GM21381 (cell line): ENCODE measurements at regions not wholly inside any gene's neighbourhood (a gene's known extent, or its start where the extent isn't known, plus 50 kb on each side); places are given as distances from the start of the nearest gene placed in this dataset.

ENCODE experiments used
- ATAC-seq: cut with Tn5 transposase; IDR thresholded peaks from one replicate; pipeline ENCODE4 v1.9.1; 2021; ENCODE audit warnings: mild to moderate bottlenecking, moderate library complexity; ENCODE audit not compliant: unreplicated experiment

DNA sequence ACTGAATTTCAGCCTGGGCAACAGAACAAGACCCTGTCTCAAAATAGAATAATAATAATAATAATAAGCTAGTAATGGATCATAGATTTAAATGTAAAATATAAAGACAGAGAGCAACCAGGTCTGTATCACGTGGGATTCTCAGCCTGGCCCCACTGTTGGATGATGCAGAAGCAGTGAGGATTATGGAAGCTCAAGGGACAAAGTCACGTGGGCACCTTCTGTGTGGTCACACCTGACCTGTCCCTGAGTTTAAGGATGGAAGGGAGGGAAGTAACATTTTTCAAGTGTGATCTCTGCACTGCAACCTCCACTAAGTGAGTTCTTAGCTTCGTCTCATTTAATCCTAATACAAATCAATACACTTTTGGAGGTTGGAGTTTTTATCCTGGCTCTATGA lies 212.5 kb upstream of the IER5L start:
- ATAC-seq = no peak

DNA sequence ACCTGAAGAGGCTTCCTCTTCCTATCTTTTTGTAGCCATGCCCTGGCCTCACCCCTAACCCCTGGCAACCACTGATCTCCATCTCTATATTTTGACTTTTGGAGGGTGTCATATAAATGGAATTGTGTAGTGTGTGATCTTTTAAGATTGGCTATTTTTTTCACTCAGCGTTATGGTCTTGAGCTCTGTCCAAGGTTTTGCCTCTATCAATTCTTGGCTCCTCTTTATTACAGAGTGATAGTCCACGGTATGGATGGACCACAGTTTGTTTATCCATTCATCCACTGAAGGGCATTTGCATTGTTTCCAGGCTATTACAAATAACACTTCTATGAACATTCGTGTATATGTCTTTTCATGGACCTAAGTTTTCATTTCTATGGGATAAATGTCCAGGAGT lies 209.8 kb upstream of the IER5L start:
- ATAC-seq = no peak

DNA sequence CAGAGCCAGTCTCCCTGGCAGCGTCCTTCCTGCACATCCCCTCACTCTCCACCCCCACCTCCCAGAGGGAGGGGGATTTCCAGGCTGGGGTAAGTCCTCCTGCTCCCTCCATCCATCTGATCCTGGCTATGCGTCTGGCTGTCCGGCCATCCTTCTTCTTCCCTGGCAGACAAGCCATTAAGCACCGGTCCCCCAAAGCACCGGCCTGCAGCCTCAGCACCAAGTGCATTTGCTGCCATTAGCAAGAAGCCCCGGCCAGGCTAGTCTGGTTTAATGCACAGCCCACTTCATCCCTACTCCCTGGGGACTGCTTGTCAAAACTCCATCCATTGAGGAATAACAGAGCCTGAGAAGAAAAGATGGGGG lies 208.7 kb upstream of the IER5L start:
- ATAC-seq = no peak

DNA sequence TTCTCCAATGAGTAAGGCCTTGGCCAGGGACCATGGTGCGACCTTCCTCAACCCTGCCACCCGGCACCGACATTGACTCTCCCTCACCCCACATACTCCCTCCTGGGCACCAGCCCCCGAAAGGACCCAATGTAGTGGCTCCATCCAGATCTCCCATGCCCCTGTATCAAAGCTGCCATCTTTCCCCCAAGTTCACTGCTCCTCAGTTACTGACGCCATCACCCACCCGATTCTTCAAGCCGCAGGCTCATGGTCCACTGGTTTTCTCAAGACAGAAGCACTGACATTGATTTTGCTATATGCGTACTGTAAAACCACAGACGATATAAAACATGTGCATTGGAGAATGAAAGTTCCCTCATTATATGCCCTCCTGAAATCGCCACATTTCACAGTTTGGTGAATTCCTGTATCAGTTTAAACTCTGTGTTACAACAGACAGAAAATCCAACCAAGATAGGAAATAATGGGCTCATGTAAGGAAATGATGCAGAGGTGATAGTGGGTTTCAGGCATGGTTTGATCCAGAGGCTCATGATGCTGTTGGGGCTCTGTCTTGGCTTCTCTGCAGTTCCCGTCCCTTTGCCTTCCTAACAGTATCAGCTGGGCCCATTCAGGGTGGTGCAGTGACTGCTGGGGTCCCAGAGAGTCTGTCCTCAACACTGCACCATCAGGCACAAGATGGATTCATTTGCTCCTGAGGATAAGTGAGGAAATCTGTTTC lies 207.3 kb upstream of the IER5L start:
- ATAC-seq = no peak

DNA sequence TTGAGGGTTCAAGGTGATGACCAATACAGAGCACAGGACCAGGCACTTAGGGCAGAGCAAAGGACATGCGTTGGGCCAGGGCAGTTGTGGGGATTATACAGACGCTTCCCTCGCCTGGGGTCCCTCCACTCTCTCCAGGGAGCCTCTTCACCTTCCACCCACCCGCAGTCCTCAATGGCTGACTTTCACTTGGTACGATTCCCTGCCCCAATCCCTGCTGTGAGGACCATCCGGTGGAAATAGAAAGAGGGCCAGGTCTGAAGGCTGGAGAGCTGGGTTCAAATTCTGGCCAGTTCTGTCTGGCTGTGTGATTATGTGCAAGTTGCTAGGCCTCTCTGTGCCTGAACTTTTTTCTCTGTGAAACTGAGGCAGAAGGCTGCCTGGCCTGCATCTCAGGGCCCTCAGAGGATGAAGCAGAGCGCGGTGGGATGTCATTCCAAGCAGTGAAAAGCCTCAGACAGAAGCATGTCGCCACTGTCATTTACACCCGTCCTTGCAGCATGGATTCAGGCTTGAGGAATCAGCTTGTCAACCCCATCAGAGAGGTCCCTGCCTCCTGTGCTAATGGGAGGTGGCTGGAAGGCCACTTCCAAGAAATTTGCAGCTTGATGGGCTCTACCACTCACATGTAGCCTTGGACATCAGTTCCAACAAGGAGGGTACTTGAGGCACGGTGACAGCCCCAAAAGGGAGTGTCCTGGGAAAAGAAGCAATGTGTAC lies 206.6 kb upstream of the IER5L start:
- ATAC-seq = no peak

DNA sequence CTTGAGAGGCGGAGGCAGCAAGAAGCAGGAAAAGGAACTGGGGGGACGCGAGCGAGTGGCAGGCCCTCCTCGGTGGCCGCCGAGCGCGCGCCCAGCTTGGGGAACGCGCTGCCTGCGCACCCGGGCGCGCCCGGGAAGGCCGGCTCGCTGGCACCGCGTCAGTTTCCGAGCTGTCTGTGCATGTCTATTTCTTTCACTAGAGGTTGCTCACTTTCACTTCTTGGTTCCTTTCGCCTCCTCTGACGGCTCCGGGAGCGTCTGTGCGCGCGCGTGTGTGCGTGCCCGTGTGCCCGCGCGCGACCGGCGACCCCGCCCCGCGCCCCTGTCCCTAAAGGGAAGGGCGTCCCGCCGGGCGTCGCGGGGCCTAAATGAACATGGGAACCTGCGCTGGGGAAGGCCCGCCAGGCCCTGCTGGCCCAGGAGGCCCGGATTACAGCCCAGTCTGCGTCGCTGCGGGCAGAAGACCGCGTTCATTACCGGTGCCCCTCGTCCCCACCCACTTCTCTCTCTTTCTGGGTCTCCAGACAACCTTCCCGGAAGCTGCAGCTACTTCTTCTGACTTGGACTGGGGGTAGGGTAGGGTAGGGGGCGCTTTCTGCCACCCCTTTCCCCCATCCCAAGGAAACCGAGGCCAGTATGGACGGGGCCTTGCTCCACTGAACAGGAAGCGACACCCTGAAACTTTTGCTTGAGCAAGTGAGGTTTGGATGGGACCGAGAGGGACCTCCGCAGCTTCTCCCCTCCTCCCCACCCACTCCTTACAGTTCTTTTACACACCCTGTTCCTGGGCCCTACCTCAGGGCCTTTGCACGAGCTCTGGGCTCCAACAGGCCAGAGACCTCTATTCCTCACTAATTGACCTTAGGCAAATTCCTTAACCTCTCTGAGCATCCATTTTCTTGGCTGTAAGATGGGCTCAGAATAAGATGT lies 205.8 kb upstream of the IER5L start:
- ATAC-seq = peak; percentile 86

DNA sequence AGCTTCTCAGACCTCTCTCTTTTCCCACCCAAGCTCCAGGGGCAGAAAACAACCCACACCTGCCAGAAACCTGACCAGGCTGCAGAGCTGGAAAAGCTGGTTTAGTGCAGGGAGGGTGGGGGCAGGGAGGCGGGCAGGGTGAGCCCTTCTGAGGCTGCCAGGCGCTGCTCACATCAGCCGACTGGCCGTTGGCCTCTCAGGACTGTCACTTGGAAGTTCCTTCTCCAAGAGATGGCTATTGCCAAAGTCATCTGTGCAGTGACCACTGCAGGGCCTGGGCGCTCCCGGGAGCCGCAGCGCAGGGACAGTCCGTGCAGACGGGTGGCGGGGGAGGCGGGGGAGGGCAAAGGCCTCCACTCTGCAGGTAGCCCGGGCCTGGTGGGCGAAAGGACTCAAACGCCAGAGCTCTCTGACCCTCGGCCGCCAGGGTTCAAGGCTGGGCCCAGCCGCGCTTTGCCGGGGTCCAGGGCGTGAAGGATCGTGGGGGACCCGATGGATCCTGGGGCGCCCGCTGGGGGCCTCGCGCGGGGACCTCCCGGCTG lies 205.0 kb upstream of the IER5L start:
- no peak for ATAC-seq

DNA sequence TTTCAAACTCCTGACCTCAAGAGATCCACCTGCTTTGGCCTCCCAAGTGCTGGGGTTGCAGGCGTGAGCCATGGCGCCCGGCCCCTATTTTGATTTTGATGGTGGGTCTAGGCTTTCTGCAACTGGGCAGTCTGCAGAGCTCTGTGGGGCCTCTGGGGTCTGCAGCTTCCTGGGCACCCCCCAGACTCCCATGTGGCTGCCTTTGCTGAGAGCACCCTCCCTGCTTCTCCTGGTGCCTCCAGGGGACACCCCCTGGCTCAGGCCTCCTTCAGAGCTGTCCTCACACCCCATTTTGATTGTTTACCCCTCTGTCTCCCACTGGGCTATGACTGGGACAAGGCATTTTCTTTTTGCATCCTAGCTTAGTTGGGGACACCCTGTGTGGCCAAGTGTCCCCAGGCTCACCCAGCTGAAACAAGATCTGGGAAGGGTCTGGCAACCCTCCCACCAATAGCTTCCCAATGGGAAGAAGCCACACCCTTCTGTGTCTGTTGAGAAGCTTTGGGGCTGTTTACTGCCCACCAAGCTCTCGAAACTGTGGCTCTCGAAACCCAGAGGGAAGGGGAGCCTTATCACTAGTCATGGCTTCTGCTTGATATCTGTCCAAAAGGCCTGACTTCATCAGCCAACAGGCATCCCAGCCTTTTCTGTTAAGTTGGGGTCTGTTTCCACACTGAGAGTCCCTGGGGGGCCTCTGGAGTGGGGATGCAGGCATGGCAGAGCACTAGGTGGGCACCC lies 204.4 kb upstream of the IER5L start:
- ATAC-seq = no peak

DNA sequence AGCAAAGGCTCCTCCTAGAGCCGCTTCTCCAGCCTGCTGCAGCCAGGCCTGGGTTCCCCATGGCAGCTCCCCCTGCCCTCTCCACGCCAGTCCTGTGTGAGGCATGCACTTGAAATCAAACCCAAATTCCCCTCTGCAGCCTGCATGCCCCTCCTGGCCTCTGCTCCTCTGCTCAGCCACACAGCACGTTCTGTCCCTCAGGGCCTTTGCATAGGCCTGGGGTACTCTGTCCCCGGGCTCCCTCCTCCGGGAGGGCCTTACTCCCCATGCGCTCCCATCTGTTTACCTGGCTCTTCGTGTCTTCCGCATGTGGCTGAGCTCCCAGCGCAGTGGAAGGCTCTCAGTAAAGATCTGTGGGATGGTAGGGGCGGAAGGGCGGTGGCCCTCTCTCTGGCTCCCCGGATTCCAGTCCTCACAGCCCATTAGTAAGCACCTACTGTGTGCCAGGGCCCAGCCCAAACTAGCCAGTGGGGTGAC lies 203.5 kb upstream of the IER5L start:
- no peak for ATAC-seq

DNA sequence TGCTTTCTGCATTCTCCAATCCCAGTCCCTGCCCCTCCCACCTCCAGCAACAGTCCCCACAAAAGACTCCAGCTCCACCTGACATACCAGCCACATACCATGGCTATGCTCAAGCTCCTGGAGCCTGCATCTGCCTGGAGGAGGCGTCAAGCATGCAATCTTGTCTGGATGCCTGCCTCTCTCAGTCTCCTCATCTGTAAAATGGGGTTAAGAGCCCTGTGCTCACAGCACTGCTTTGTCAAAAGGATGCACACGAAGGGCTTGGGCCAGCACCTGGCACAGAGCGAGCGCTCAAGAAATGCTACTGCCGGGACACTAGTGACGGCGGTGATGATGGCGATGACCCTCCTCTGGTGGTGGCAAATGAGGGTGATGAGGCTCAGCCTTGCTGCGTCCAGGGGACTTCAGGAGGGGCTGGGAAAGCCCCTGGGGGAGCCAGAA lies 202.9 kb upstream of the IER5L start:
- ATAC-seq = no peak

DNA sequence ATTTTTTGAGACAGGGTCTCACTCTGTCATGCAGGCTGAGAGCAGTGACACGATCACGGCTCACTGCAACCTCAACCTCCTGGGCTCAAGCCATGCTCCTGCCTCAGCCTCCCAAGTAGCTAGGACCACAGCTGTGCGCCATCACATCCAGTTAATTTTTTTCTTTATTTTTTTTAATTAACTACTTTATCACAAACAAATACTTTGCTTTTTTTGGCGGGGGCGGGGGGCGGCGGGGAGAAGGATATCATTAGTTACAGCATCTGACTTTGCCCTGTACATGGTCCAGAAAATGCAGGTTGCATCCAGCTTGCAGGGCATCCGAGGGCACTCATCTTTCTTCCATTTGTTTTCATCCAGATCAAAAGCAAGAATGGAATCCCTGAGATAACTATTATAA lies 201.8 kb upstream of the IER5L start:
- no peak for ATAC-seq

DNA sequence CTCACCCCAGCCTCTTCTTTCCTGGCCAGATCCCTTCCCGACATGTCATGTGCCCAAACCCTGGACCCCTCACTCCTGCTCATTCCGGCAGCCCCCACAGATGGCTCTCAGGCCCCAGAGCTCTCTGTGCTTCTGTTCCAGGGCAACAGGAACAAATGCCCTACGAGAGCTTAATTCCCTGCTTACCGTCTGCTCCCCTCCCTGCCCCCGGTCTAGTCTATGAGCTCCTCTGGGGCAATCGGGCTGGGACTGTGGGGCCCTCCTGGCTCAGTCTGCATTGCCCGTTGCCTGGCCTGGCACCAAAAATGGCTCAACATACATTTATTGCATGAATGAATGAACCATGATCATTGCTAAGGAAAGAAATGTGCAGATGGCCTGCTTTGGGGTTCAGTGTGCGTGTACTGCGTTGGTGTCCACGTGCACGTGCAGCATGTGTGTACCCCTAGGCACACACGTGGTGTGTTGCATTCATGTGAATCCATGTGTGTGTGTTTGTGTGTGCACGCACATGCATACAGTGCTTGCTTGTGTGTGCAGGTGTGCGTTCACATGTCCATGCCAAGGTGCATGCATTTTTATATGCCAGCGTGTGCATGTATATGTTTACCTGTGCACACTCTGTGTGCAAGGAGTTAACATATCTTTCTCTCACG lies 201.2 kb upstream of the IER5L start:
- no peak for ATAC-seq

DNA sequence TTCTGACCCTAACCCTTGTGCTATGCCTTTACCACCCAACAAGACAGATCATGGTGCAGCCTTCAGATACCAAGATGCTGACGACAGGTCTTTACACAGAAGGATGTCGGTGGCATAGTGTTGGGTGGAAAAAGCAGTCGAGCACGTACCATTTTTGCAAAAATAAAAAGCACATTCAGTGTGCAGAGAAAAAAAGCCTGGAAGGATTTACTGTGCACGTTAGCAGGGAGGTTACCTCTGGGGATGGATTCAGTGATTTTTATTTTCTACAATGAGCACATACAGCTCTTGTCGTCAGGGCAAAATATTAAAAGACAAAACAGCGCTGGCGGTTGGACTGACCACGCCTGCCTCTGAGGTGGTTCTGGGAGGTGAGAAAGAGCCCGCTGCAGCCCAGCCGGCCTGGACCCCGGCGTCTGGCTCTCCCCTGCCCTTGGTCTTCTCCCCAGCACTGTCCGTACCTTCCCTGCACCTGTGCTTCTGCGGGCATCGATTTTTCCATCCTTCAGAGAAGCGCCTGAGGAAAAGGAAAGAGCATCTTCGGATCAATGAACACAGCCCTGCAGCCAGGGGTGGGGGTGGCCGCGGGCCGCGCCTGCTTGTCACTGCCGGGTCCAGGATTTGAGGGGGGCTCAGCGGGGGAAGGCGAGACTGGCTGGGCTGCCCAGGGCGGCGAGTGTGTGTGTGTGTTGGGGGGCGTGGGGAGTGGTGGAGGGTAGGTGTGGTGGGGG lies 200.0 kb upstream of the IER5L start:
- ATAC-seq = no peak

DNA sequence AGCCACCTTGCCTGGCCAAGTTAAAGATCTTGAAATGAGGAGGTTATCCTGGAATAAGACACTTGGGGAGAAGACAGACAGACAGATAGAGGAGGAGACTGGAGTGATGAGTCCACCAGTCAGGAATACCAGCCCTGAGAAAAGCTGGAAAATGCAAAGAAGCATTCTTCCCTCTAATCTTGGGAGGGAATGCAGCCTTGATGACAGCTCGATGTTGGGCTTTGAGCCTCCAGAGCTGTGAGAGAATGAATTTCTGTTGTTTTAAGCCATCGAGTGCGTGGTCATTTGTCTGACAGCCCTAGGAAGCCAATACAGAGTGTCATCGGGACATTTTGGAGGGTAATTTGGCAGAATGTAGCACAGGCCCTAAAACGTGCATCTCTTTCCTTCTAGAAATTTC lies 199.1 kb upstream of the IER5L start:
- no peak for ATAC-seq

DNA sequence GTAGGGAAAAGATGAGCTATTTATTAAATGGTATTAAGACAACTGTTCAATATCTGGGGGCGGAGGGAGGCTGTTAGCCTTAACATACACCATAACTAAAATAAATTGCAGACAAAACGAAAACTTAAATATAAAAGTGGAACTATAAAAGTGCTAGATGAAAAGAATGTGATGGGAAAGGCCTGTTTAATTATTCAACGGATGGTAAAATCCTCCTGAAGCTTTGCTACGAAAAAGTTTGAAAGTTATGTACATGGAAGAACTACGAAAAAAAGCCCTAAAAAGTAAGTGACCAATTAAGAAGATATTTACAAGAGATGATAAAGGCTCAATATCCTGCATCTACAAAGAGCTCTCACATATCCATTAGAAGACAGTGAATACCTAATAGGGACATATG lies 197.8 kb upstream of the IER5L start:
- ATAC-seq = no peak

DNA sequence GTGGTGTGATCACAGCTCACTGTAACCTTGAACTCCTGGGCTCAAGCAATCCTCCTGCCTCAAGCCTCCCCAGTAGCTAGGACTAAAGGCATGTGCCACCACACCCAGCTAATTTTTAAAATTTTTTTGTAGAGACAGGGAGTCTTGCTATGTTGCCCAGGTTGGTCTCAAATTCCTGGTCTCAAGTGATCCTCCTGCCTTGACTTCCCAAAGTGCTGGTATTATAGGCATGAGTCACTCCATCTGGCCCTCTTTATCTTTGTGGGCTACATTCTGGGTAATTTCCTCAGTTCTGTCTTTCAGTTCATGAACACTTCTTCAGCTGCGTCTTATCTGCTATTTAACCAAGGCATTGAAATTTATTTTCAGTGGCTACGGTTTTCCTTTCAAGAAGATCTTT lies 196.6 kb upstream of the IER5L start:
- no peak for ATAC-seq

DNA sequence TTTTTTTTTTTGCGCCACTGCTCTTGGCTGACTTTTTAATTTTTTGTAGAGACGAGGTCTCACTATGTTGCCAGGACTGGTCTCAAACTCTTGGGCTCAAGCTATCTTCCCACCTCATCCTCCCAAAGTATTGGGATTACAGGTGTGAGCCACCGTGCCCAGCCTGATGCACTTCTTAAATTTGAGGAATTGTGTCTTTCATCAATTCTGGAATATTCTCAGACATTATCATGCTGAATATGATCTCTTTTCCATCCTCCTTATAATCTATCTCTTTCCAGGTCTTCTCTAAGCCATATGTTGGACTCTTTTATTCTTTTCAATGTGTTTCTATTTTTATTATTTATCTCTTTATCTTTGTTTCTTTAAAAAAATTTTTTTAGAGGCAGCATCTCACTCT lies 196.2 kb upstream of the IER5L start:
- ATAC-seq = no peak

DNA sequence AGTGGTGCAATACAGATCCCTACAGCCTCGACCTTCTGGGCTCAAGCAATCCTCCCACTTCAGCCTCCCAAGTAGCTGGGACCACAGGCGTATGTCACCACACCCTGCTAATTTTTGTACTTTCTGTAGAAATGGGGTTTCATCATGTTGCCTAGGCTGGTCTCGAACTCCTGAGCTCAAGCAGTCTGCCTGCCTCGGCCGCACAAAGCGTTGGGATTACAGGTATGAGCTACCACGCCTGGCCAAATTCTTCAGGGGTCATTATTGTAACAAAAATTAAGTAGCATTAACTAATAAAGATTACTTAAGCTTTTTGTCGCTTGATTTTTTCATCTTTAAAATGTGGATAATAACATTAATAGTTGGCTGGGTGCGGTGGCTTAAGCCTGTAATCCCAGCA lies 195.3 kb upstream of the IER5L start:
- no peak for ATAC-seq

DNA sequence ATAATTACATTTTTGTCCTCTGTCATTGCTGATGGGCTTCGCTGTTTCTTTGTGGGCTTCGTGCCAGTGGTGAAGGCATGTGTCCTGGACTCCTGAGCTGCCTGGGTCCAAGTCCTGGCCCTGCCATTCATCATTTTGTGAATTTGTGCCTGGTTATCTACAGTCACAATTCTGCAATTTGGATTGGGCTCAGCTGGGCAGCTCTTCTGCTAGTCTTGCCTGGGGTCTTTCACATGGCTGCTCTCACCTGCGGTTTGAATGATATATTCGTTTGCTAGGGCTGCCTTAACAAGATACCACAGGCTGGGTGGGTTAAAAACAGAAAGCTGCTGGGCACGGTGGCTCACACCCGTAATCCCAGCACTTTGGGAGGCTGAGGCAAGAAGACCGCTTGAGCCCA lies 192.7 kb upstream of the IER5L start:
- no peak for ATAC-seq
